Adipocyte (in vitro differentiated cells): ENCODE measurements at regions not wholly inside any gene's neighbourhood (a gene's known extent, or its start where the extent isn't known, plus 50 kb on each side); places are given as distances from the start of the nearest gene placed in this dataset.

Source experiments
- DNase-seq: peaks from one replicate; pipeline ENCODE4 v3.0.0-alpha.2; 2015; ENCODE audit warnings: low read depth
- H3K27me3 ChIP-seq: replicated peaks from 2 replicates; pipeline ENCODE4 v1.7.0; 2013; ENCODE audit warnings: mild to moderate bottlenecking, low read length, moderate library complexity; ENCODE audit not compliant: control insufficient read depth, insufficient read depth
- H3K36me3 ChIP-seq: 2 replicates; pipeline ENCODE4 v1.7.0; 2013; ENCODE audit warnings: low read length, mild to moderate bottlenecking, moderate library complexity; ENCODE audit not compliant: control insufficient read depth, insufficient read depth, severe bottlenecking
- H3K4me1 ChIP-seq: 2 replicates; pipeline ENCODE4 v1.7.0; 2013; ENCODE audit warnings: mild to moderate bottlenecking, low read length, moderate library complexity; ENCODE audit not compliant: control insufficient read depth, insufficient read depth
- H3K4me3 ChIP-seq: 2 replicates; pipeline ENCODE4 v1.7.0; 2013; ENCODE audit warnings: mild to moderate bottlenecking, low read length, moderate library complexity
- H3K9ac ChIP-seq: 2 replicates; pipeline ENCODE4 v1.7.0; 2013; ENCODE audit warnings: mild to moderate bottlenecking, low read length, moderate library complexity
- H3K9me3 ChIP-seq: 2 replicates; pipeline ENCODE4 v1.7.0; 2013; ENCODE audit warnings: mild to moderate bottlenecking, low read length, moderate library complexity; ENCODE audit not compliant: control insufficient read depth

- peak overlapping the region; percentile 23 for H3K4me3 ChIP-seq
- no peak overlapping the region for H3K9ac ChIP-seq
- H3K36me3 ChIP-seq: no peaks in the 10 kb centered on the region
- no peaks in the 10 kb centered on the region for H3K4me1 ChIP-seq
- no peak for DNase-seq
- H3K27me3 ChIP-seq: no peaks in the 10 kb centered on the region
- no peaks in the 10 kb centered on the region for H3K9me3 ChIP-seq
Measured at GRCh38 chr14:42149609-42150261, 543.1 kb downstream of the LRFN5 start.

- no peak overlapping the region for H3K9ac ChIP-seq
- H3K9me3 ChIP-seq: no peaks in the 10 kb centered on the region
- H3K4me3 ChIP-seq: no peak overlapping the region
- H3K36me3 ChIP-seq: no peaks in the 10 kb centered on the region
- peaks cover 4% of the 10 kb centered on the region for H3K4me1 ChIP-seq
- DNase-seq: no peak
- no peaks in the 10 kb centered on the region for H3K27me3 ChIP-seq
Measured at GRCh38 chr14:42145766-42146165, 539.1 kb downstream of the LRFN5 start.

GRCh38 chr14:42143114-42143513 lies 536.4 kb downstream of the LRFN5 start:
- H3K27me3 ChIP-seq: no peaks in the 10 kb centered on the region
- H3K9me3 ChIP-seq: no peaks in the 10 kb centered on the region
- H3K36me3 ChIP-seq: no peaks in the 10 kb centered on the region
- H3K9ac ChIP-seq: no peak overlapping the region
- no peak for DNase-seq
- H3K4me3 ChIP-seq: no peak overlapping the region
- H3K4me1 ChIP-seq: peaks cover 4% of the 10 kb centered on the region

GRCh38 chr14:42141328-42141727 lies 534.7 kb downstream of the LRFN5 start:
- H3K27me3 ChIP-seq: no peaks in the 10 kb centered on the region
- H3K36me3 ChIP-seq: no peaks in the 10 kb centered on the region
- peaks cover 4% of the 10 kb centered on the region for H3K4me1 ChIP-seq
- no peak for DNase-seq
- no peak overlapping the region for H3K9ac ChIP-seq
- H3K9me3 ChIP-seq: no peaks in the 10 kb centered on the region
- no peak overlapping the region for H3K4me3 ChIP-seq

- no peaks in the 10 kb centered on the region for H3K36me3 ChIP-seq
- H3K9ac ChIP-seq: no peak overlapping the region
- H3K9me3 ChIP-seq: no peaks in the 10 kb centered on the region
- no peak overlapping the region for H3K4me3 ChIP-seq
- peak; percentile 7 for DNase-seq
- peaks cover 4% of the 10 kb centered on the region for H3K4me1 ChIP-seq
- no peaks in the 10 kb centered on the region for H3K27me3 ChIP-seq
Measured at GRCh38 chr14:42140831-42141279, 534.2 kb downstream of the LRFN5 start.

GRCh38 chr14:42140001-42140400 lies 533.3 kb downstream of the LRFN5 start:
- H3K9ac ChIP-seq: no peak overlapping the region
- H3K36me3 ChIP-seq: no peaks in the 10 kb centered on the region
- H3K4me3 ChIP-seq: no peak overlapping the region
- peaks cover 4% of the 10 kb centered on the region for H3K4me1 ChIP-seq
- H3K9me3 ChIP-seq: no peaks in the 10 kb centered on the region
- H3K27me3 ChIP-seq: no peaks in the 10 kb centered on the region
- DNase-seq: no peak

GRCh38 chr14:42138406-42138805 lies 531.7 kb downstream of the LRFN5 start:
- Histone ChIP-seq H3K4me1 (peaks cover 4% of the 10 kb centered on the region), H3K27me3 (no peaks in the 10 kb centered on the region), H3K9ac (no peak overlapping the region), H3K9me3 (no peaks in the 10 kb centered on the region), H3K4me3 (no peak overlapping the region), H3K36me3 (no peaks in the 10 kb centered on the region)
- DNase-seq: no peak

- H3K9me3 ChIP-seq: no peaks in the 10 kb centered on the region
- no peaks in the 10 kb centered on the region for H3K27me3 ChIP-seq
- no peaks in the 10 kb centered on the region for H3K4me1 ChIP-seq
- peak; percentile 7 for DNase-seq
- H3K9ac ChIP-seq: no peak overlapping the region
- H3K4me3 ChIP-seq: no peak overlapping the region
- H3K36me3 ChIP-seq: no peaks in the 10 kb centered on the region
Measured at GRCh38 chr14:42130815-42131214, 524.1 kb downstream of the LRFN5 start.

- Histone ChIP-seq H3K4me1 (no peaks in the 10 kb centered on the region), H3K9ac (no peak overlapping the region), H3K4me3 (no peak overlapping the region), H3K36me3 (no peaks in the 10 kb centered on the region), H3K9me3 (peaks cover 4% of the 10 kb centered on the region), H3K27me3 (no peaks in the 10 kb centered on the region)
- no peak for DNase-seq
Measured at GRCh38 chr14:42123526-42123925, 516.9 kb downstream of the LRFN5 start.

GRCh38 chr14:42113358-42114069 lies 506.8 kb downstream of the LRFN5 start:
- no peak for DNase-seq
- H3K9me3 ChIP-seq: peaks cover 4% of the 10 kb centered on the region
- H3K27me3 ChIP-seq: no peaks in the 10 kb centered on the region
- no peaks in the 10 kb centered on the region for H3K36me3 ChIP-seq
- H3K4me1 ChIP-seq: peaks cover 3% of the 10 kb centered on the region
- no peak overlapping the region for H3K9ac ChIP-seq
- H3K4me3 ChIP-seq: no peak overlapping the region

- peaks cover 4% of the 10 kb centered on the region for H3K9me3 ChIP-seq
- peaks cover 3% of the 10 kb centered on the region for H3K4me1 ChIP-seq
- H3K27me3 ChIP-seq: no peaks in the 10 kb centered on the region
- no peak overlapping the region for H3K9ac ChIP-seq
- DNase-seq: peak; percentile 6
- H3K4me3 ChIP-seq: no peak overlapping the region
- no peaks in the 10 kb centered on the region for H3K36me3 ChIP-seq
Measured at GRCh38 chr14:42112108-42112507, 505.4 kb downstream of the LRFN5 start.
